ENCODE measurements at regions not wholly inside any gene's neighbourhood (a gene's known extent, or its start where the extent isn't known, plus 50 kb on each side); places are given as distances from the start of the nearest gene placed in this dataset.

DNA sequence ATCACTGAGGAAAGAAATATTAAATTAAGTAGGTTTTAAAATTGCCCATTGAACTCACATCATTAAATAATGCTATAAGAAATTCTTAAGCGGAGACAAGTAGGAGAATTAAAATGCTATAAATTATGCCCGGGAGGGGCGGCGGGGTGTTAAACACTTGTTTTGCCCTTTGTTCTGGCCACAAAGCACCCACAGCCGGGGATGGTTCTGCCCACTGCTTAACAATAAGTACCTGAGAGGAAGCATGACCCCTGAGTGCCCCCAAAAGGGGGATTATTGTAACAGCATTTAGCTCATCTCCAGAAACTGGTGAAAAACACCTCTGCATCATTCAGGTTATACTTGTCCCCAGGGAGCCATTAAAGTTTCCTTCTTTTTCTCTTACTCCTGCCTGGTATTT, 332.7 kb upstream of the POU3F3 start:
- DNase-seq (ENCODE audit: low read depth, low spot score) = no peak

DNA sequence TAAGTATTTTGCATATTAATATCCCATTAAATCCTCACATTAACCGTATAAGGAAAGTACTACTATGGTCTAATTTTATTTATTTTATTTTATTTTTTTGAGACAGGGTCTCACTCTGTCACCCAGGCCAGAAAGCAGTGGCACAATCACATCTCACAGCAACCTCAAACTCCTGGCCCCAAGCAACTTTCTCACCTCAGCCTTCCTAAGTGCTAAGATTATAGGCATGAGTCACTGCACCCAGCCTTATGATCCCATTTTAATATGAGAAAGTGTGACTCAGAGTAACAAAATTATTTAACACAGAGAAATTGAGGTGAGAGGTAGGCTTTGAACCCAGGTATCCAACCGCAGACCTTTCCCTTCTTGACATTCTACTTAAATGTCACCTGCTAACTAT, 330.0 kb upstream of the POU3F3 start:
- no peak for DNase-seq (ENCODE audit: low read depth, low spot score)

DNA sequence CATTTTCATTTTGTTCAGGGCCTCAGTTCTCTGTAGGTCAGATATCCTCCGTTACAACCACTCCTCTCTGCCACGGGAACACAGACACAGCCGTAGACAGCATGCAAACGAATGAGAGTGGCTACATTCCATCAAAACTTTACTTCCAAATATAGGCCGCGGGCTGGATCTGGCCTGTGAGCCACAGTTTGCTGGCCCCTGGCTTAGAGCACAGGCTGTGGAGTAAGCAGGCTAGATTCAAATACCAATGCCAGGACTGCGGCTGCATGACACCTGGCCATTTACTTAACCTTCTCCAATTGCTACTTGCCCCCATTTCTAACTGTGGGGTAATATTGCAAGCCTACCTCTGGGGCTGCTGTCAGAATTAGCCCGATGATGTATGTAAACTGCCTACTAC, 325.8 kb upstream of the POU3F3 start:
- DNase-seq (ENCODE audit: low read depth, low spot score) = no peak

DNA sequence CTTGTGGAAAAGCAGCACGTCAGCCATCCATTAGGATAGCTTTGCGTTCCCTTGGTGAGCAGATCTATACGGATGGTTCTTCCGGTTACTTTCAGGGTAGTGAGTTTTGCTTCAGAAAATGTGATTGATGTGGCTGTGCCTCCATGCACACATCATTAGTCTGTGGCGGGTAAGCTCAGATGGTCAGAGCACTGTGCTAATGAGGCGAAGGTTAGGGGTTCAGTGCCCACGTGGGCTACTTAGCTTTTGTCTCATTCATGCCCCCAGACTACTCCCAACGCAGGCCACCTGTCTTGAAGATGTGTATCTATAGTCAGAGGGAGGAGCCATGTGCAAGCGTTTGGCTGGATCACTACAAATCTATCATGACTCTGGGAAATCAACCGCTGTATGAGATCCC, 322.8 kb upstream of the POU3F3 start:
- DNase-seq (ENCODE audit: low read depth, low spot score) = no peak

DNA sequence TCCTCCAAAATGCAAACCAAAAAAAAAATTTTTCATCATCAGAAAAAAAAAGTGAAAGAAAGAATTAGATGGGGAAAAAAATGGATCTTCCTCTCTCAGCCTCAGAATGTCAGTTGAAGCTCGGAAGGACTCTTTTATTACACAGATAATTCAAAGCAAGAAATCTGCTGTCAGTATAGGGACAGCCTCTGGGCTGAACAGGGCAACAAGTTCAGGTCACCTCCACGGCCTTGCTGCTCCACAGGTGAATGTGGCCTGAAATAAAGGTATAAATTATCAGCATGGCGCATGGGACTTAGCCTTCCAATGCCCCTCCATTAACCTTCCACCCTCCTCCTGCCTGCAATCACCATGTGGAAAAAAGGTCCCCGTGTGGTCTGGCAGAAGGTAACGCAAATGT, 316.8 kb upstream of the POU3F3 start:
- no peak for DNase-seq (ENCODE audit: low read depth, low spot score)

DNA sequence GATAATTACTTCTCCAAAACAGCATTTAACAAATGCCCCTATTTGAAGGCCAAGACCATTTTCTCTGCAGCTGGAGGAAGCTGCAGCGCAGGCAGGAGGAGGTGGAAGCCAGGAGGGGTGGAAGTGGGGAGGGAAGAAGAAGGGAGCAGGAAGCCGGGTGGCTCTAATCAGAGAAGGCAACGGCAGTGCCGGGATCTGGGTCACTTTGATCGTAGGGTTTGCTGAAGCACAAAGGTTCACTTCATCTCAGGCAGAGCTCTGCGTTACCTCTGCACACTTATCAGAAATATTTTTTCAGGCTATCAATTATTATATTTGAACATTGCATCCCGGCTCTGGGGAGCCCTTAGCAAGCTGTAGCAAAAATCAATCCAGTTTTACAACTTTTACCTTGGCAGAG, 315.8 kb upstream of the POU3F3 start:
- DNase-seq (ENCODE audit: low read depth, low spot score) = no peak

DNA sequence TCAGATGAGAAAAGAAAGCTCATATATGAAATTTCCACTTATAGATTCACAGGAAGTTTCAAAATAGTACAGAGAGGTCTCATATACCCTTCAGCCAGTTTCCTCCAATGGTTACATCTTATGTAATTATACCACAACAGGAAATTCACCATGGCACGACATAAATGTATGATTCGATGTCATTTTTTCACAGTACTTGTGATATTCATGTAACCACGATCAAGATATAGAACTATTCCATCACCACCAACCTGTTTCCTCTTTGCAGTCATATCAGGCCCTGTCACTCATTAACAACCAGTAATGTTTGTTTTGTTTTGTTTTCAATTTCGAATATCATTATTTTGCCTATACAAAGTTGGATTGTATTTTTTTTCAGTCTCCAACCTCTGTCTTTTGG, 314.3 kb upstream of the POU3F3 start:
- no peak for DNase-seq (ENCODE audit: low read depth, low spot score)

DNA sequence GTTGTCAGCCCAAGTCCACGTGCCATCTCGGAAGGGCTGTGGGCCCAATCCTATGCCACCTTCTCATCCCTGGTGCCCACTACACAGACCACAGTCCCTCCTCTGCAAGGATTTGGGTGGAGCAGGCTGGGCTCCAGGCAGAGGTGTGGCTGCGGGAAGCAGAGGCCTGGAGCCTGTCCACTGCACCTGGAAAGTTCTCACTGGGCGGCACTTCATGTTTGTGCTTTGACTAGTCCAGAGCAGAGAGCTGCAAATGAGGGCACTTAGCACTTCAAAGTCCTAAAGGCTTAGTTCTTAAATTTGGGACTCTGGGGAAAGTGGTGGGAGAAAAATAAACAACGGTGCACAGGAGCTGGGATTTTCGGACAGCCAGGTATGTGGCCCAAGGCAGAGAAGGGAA, 308.9 kb upstream of the POU3F3 start:
- DNase-seq (ENCODE audit: low read depth, low spot score) = no peak

DNA sequence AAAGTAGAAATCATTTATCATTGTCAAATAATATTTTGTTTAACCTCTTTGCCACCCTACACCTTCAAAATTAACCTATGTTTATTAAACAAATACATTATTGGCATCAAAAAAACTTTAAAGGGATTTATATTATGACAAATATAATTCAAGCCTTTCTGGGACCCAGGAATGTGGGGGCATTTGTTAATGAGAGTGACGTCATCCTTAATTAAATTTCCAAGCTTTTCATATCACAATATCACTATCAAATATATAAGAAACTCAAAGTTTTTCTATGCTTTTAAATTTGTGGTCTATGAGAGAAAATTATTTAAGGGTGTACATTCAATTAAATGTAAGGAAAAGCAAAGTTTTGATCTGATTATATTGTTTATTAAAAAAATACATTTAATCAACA, 307.4 kb upstream of the POU3F3 start:
- DNase-seq (ENCODE audit: low read depth, low spot score) = no peak

DNA sequence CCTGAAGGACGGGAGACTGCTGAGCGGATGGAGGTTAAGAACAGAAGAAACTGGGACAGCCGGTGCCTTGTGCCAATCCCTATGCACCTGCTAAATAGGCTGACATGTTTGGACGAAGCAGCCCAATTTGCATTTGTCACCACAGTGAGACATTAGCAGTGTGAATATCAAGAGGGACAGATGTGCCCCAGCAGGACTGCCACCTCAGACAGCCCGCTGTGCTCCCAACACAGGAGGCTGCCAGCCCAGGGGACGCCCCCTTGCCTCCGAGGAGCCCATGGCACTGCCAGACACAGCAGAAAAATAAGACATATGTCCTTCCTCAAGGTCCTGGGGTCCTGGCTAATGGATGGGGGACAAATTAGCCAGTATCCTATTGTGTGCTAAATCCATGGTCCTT, 306.7 kb upstream of the POU3F3 start:
- no peak for DNase-seq (ENCODE audit: low read depth, low spot score)

DNA sequence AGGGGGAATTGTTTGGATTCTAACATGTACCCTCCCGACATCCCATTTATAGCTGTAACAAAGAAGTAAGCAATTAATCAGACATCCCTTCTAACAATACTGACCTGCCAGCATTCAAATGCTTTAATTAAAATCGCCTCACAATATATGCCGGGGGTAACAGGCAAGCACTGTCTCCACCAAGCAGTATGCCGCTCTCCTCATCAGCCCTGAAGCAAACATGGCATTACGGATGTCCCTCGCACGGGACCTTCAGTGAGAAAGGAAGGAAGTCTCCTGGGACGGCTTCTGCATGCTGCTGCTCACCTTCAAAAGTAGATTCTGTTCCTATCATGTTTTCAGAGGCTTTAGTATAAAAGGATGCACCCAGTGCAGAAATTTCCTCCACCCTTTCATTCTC, 292.7 kb upstream of the POU3F3 start:
- no peak for DNase-seq (ENCODE audit: low read depth, low spot score)

DNA sequence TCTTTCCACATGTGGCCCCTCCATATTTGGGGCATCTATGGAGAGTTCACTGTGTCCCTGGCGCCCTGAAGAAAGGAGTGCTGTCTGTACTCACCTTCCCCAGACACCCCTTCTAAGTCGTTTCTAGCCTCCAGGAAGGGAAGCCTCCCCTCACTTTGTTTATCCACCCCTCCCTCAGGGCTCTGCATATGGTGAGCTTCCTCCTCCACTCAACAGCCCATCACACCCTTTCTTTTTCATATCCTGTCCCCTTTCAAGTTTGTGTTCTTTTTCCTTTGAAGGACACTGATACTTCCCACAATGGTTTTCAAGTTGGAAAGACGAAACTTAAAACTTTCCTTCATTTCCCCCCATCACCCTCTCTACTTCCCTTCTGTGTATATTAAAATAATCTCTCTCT, 291.4 kb upstream of the POU3F3 start:
- DNase-seq (ENCODE audit: low read depth, low spot score) = no peak

DNA sequence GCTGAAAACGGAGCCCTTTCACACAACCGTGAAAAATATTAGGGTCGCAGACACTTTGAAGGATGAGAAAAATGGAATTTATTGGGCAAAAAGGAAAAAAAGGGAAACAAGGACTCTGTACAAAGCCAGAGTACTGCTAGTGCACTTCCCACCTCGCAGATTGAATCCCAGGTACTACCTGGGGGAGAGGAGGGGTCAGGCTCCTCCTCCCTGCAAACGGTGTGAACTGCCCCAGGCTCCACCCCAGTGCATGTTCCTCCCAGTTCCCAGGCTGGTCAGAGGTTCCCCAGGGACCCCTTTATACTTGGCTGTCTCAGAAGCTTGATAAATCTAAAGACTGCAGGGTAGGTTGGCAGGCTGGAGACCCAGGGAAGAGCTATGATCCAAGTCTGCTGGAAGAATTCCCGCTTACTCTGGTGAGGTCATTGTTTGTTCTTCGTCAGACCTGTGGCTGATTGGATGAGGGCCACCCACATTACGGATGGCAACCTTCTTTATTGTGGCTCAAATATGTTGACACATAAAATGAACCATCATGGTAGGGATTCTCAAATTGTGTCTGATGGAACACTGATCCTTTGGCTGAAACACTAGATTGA, 290.4 kb upstream of the POU3F3 start:
- DNase-seq (ENCODE audit: low read depth, low spot score) = no peak

DNA sequence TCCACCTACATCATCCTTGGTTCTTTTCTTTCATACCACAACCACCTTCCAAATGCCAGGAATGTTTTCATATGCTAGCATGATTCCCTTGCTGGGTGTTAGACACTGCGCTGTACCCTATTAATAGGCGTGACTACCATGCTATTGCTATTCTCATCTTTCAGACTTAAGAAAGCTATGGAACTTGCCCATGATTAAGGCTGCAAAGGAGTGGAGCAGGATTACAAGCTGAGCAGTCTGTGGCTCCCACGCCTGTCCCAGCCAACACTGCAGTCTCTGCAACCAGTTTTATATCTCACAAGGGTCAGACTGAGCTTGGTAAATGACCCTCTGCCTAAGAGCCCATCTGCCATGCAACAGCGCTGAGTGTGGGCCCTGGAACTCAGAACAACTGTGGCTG, 285.7 kb upstream of the POU3F3 start:
- DNase-seq (ENCODE audit: low read depth, low spot score) = no peak

DNA sequence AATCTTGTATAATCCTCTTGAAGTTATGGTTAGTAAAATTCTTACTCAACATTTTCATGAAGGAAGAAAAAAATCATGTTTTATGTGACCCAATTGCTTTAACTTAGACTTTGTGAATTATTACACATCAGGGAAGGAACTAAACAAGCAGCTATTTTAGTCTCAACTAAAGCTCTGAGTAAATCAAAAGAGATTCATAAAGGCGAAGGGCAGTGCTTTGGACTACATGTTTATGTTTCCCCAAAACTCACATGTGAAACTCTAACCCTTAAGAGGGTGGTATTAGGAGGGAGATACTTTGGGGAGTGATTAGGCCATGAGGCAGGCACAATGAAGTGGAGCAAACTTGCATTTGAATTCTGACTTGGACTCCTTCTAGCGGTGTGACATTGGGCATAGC, 283.7 kb upstream of the POU3F3 start:
- no peak for DNase-seq (ENCODE audit: low read depth, low spot score)

DNA sequence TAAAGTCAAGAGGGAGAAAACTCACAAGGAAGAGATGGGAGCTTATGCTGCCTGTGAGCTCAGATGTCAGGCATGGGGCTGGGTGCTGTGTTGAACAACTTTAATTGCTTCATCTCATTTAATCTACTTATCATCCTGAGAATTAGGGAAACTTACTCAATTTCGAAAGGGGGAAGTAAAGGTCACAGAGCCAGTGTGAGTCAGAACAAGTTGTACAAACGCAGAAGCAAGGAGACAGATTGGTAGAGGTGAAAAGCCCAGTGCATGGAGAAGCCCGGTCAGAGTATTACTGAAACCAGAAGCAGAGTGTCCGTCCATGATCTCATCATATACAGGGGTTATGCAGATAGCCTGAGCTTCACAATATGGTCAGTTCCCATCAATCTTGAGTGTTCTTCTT, 281.1 kb upstream of the POU3F3 start:
- no peak for DNase-seq (ENCODE audit: low read depth, low spot score)

DNA sequence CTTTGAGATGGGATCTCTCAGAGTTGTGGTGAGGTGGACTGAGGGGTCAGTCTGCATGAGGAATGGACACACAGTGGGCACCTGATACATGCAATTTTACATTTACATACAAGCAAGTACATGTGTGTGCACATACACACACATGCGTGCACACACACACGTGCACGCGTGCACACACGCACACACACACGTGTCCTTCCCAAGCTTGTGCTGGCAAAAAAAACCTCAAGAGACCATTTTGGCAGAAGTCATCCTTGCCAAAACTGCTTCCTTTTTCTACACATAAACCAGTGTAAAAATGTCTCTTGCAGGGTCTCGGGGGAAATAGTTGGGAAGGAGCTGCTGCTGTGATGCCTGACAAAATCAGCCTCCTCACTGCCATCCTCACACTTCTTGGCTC, 279.5 kb upstream of the POU3F3 start:
- DNase-seq (ENCODE audit: low read depth, low spot score) = no peak

DNA sequence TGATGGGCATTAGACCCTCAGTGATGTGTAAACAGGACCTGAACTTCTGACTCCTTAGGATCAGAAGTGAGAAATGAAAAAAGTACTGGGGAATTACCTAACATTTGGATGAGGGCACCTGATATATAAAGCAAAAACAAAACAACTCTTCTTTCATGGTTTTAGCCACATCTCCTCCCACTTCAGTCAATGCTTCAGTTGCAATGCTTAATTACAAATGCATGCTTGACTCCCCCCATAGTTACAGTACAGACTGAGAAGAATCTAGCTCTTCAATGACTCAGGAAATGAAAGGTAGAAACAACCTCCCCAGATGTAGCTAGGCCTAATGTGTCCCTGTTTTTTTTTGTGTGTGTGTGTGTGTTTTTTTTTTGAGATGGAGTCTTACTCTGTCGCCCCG, 276.8 kb upstream of the POU3F3 start:
- no peak for DNase-seq (ENCODE audit: low read depth, low spot score)

DNA sequence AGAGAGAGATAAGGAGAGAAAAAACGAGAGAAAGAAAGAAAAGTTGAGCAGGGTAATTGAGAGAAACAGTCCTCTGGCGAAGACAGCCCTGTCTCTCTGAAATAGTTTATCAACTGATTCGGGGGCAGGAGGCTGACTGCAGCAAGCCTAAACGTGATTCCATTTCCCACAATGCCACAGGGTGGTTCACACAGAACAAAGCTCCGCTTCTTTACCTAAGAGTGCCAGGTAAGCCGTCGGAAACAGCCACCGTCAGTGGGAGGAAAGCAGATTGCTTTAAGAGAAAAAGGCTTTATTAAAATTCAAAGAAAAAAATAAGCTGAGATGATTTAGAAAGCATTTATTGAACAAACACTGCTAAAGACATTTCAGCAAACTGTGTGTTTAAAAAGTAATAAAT, 271.4 kb upstream of the POU3F3 start:
- DNase-seq (ENCODE audit: low read depth, low spot score) = no peak

DNA sequence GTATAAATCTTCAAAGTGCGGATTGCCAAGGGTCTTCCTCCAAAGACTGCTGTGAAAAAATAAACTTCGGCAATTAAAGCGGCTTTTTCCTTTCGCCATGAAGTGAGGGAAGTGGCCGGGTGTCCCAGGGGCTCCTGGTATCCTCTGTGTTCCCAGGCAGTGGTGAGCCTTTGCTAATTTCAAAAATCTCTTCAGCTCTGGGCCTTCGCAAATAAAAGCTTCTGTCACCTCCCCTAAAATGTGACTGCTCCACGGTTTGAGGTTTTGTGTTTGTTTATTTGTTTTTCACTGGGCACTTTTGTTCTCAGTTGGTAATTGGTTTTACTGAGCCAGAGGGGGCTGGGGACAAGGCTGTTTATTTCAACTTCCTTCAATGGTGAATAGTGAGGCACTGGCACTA, 270.1 kb upstream of the POU3F3 start:
- DNase-seq (ENCODE audit: low read depth, low spot score) = no peak

DNA sequence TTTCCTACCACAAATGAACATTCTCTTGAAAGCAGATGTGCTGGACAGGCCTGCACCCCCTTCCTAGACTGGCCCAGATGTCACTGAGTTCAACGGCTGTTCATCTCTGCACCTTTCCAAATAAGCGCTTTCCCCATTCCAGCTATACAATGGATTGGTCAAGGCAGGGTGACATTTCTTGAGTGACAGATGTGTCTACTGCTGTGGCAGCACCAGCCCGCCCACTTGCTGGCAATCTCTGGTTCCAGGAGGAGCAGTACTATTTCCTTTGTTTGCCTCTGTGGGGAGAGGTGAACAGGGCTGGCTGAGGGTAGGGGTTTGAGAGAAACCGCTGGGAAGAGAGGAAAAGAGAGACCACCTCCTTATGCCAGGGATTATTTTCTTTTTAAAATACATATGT, 269.5 kb upstream of the POU3F3 start:
- DNase-seq (ENCODE audit: low read depth, low spot score) = no peak

DNA sequence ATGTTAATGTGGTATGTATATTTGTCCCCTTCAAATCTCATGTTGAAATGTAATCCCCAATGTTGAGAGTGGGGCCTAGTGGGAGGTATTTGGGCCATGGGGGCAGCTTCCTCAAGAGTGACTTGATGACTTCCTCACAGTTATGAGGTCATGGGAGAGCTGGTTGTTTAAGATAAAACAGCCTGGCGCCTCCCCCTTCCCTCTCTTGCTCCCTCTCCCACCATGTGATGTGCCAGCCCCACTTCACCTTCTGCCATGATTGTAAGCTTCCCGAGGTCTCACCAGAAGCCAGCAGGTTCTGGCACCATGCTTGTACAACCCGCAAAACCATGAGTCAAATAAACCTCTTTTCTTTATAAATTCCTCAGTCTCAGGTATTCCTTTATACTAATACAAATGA, 258.3 kb upstream of the POU3F3 start:
- DNase-seq (ENCODE audit: low read depth, low spot score) = no peak

DNA sequence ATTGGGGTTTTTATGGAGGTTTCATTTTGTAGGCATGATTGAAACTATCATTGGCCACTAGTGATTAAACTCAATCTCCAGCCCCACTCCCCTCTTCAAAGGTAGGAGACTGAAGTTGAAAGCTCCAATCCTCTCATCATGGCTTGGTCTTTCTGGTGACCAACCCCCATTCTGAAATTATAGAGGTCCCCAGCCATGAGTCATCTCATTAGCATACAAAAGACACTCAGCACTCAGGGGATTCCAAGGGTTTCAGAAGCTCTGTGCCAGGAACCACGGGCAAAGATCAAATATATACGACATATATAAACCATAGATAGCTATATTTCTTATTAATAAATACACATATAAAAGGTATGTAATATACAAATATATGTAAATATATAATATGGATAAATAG, 256.0 kb upstream of the POU3F3 start:
- no peak for DNase-seq (ENCODE audit: low read depth, low spot score)

DNA sequence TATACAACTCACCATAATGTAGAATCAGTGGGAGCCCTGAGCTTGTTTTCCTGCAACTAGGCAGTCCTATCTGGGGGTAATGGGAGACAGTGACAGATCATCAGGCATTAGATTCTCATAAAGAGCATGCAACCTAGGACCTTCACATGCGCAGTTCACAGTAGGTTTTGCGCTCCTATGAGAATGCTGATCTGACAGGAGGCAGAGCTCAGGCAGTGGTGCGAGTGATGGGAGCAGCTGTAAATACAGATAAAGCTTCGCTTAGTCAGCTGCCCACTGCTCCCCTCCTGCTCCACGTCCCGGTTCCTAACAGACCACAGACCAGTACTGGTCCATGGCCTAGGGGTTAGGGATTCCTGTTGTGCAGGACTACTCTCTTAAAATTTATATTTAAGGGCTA, 255.3 kb upstream of the POU3F3 start:
- DNase-seq (ENCODE audit: low read depth, low spot score) = no peak
